ENCODE measurements at regions not wholly inside any gene's neighbourhood (a gene's known extent, or its start where the extent isn't known, plus 50 kb on each side); places are given as distances from the start of the nearest gene placed in this dataset.

GRCh38 chr20:56978475-56978874 is 288.0 kb downstream of the BMP7 start:
- DNase-seq, result no peak

- DNase-seq, result no peak
These were observed 287.3 kb downstream of the BMP7 start for GRCh38 chr20:56979125-56979524.

- DNase-seq, result no peak
These were observed 285.1 kb downstream of the BMP7 start for GRCh38 chr20:56981301-56981700.

DNA sequence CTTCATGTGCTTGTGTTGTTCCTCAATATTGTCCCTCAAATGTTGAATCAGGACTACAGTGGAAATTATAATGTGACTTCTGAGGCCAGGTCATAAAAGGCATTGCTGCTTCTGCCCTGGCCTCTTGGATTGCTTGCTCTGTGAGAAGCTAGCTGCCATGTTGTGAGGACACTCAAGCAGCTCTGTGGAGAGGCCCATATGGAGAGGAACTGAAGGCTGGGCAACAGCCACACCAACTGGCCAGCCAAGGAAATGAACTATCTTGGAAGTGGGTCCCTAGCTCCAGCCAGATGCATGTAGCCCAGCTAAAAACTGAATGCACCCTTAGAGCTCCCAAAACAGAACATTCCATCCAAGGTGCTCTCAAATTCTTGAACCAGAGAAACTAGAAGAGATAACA is 282.6 kb downstream of the BMP7 start:
- DNase-seq, result no peak

GRCh38 chr20:56985066-56985685 is 281.3 kb downstream of the BMP7 start:
- DNase-seq, result no peak

- DNase-seq, result no peak
These were observed 280.0 kb downstream of the BMP7 start for GRCh38 chr20:56986476-56986875.

GRCh38 chr20:56986931-56987720 is 279.3 kb downstream of the BMP7 start:
- no peak for DNase-seq

DNA sequence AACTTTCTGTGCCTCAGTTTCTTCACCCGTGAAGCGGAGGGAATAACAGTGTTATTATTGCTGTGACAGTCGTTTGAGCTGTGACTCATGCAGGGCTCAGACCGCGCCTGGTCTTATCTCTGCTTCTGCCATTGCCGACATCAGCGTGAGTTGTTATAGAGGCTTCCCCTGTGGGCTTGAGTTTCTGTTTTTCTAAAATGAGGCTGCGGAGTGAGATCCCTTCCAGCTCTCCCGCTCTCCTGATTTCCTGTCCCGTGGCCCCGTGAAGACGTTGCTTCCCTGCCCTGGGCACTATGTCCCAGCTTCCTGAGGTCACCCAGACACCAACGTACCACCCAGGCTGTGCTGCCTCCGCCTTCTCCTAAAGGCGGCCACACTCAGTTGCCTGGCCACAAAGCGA is 278.5 kb downstream of the BMP7 start:
- peak; percentile 29 for DNase-seq

GRCh38 chr20:56988446-56988845 is 278.0 kb downstream of the BMP7 start:
- DNase-seq, result peak; percentile 1

DNA sequence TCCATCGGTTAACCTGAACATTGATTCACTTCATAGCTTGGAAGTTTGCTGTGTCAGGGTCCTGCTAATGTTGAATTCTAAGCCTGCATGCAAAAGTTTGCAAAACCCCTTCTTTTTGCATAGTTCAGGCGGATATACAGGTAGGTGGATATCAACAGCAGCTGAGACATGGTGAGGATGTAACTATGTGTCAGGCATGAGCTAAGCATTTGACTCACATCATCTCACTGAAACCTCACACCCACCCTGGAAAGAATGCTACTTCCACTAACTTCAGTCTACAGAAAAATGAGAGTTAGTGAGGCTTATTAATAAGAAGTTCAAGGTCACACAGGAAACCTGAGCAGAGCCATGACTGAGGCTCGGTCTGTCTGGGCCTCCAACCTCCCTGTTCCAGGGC is 276.9 kb downstream of the BMP7 start:
- no peak for DNase-seq

DNA sequence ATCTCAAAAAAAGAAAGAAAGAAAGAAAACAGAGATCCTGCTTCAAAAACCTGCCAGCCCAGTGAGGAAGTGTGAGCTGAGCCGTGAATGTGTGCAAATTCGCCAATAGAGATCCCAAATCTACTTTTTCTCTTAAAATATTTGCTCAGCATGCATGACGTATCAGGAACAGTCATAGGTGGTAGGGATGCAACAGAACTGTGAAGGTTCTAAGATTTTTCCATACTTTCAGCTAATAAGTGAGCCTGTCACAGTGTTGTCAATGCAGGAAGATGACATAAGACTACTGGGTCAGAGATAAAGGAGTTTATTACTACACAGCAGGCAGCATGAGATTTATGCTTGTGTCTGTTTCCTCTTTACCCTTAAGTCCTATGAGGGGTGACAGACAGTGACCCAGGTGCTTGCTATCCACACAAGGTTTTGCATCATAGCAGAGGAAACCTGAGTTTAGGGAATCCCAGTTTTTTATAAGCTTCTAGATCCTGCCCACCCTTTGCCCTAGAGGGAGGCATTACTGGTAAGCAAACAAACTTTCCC is 273.4 kb downstream of the BMP7 start:
- no peak for DNase-seq

DNA sequence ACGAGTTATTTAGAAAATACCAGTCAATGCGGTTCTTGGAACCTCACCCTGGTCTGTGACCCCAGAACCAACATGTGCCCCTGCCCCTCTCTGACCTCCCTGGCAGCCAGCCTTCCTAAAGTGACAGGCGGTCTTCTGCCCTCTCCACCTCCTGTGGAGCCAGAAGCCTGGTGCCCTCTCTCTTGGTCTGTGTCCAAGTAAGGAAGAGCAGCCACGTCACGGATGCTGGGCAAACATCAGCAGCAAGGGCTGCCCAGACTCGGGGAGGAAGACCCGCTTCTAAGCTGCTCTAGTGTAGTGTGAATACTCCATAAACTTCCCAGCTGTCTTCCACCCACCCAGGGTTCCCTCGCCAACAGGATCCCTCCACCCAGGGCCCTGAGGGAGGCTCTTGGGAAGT is 272.4 kb downstream of the BMP7 start:
- no peak for DNase-seq

- DNase-seq, result no peak
These were observed 271.3 kb downstream of the BMP7 start for GRCh38 chr20:56995149-56995548.

DNA sequence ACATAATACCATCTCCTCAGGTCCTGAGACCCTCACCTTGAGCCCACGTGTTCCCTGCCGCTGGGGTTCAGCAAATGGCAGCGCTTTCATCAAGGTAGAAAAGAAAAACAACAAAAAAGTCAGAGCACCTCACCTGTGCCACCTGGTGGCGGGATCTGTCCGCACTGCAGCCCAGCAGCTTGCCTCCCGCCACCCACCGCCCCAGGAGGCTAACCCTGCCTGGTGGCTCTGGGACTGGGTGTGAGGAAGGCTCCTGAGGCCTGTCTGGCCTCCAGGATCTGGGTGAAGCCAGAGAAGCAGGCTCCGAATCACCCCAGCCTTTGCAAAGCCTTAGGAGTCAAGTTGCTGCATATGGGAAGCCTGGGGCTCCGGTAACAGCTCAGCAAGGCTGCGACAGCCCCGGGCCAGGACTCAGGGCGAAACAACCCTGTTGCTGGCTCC is 270.8 kb downstream of the BMP7 start:
- DNase-seq, result peak; percentile 5

DNA sequence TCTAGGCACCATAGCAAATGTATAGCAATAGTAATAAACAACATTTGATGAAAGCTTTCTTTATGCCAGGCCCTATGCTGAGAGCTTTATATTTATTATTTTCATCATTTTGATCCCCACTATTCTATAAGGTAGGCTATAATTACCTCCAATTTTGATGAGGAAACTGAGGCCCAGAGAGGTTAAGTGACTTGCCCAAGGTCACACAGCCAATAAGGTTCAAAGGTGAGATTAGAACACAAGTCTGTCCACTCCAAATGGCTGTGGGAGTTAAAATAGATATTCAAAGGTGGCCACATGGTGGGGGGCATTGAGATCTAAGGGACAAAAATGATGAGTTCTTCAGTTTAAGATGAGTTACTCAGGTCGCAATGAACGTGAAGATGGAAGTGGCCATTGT is 269.9 kb downstream of the BMP7 start:
- no peak for DNase-seq

GRCh38 chr20:56998438-56998837 is 268.0 kb downstream of the BMP7 start:
- DNase-seq, result no peak

GRCh38 chr20:57000441-57000968 is 265.9 kb downstream of the BMP7 start:
- DNase-seq, result no peak

GRCh38 chr20:57001126-57001767 is 265.2 kb downstream of the BMP7 start:
- DNase-seq, result no peak

DNA sequence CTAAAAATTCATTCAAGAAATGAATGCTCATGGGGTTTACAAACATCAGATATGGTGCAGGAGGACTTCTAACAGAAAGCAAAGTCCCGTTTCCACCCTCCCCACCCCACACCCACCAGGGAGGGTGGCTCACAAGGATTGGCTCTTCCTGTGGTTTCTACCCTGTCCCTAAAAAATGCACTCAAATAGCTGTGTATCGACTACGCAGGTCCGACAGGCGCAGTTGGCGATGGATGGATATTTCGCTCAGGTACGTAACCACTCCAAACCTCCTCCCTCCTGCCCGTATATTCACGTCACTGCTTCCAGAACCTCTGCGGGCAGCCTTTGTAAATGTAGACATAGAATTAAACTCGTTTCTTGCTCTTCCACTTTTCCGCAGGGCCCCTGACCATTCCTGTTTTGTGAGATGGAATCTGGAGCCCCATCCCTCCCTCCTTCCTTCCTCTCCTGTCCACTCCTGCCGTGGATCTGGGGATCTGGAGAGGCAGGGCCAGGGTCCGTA is 264.3 kb downstream of the BMP7 start:
- no peak for DNase-seq

DNA sequence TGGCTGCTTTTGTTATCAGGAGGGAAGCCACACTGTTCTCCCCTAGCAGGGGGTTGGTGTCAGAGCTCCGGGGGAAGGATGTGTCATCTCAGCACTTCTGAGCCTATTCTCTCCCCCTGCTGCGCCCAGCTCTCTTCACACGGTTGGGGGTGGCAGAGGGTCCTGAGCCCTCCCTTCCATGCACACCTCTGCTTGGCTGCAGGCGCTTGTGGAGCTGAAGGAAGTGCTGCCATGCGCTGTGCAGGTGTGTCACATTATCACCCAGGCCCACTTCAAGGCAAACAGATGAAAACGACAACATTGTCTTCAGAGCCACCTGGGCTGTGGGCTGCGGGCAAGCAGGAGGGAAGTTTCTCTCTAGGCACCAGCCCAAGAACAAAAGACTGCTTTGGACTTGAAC is 263.4 kb downstream of the BMP7 start:
- DNase-seq, result no peak

GRCh38 chr20:57004416-57004815 is 262.0 kb downstream of the BMP7 start:
- DNase-seq, result no peak

GRCh38 chr20:57004951-57005933 is 261.2 kb downstream of the BMP7 start:
- DNase-seq, result no peak
